ENCODE measurements at regions not wholly inside any gene's neighbourhood (a gene's known extent, or its start where the extent isn't known, plus 50 kb on each side); places are given as distances from the start of the nearest gene placed in this dataset.
"Not testable (repeated sequence)": the region's sequence is repeated elsewhere in the genome, so short reads cannot be mapped to it uniquely, and the experiment has no call there.

DNA sequence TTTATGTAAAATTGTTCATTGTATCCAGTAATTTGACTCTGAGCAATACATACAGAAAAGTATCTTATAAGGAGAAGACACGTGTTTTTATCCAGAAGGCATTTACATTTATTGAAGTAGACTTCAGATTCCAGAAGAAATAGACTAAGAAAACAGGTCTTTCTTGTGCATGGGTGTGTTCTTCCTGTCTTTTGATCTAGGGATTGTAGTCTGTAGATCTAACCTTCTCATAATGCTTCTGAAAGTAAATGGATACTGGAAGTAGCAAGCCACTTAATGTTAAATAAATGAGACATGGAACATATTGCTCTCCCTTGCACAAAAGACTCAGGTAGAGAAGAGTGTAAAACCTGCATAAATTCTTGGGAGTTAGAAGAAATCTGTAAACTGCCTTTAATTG is 853.2 kb upstream of the B3GALT2 start:
- DNase-seq (ENCODE audit: low read depth in 2 of 2), result no peak

DNA sequence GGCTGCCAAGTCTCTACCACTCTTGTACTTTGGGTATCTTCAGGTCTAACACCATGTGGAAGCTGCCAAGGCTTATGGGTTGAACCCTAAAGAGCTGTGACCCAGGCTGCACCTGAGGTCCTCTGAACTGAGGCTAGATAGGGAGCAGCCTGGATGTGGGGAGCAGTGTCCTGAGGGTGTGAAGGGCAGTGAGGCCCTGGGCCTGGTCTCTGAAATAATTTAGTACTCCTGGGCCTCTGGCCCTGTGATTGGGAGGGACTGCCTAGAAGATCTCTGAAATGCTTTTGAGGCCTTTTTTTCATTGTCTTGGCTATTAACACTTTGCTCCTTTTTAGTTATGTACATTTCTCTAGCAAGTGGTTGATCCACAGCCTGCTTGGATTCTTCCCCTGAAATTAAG is 847.2 kb upstream of the B3GALT2 start:
- DNase-seq (ENCODE audit: low read depth in 2 of 2), result no peak

DNA sequence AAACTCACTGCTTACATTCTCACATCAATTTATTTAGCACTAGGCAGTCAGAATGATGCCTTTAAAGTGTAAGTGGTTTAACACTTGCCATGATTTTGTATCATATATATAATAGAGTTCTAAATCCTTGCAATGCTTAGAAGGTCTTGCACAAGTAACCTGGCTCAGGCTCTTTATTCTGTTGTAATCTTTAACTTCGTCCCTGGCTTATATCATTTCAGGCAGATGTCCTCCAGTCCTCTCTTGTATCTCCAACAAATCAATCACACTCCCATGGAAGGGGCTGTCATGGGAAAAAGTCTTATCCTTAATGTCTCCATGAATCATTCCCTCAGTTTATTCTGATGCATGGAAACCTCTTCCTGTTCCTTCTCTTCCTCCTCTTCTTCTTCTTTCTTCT is 841.6 kb upstream of the B3GALT2 start:
- DNase-seq (ENCODE audit: low read depth in 2 of 2), result no peak

DNA sequence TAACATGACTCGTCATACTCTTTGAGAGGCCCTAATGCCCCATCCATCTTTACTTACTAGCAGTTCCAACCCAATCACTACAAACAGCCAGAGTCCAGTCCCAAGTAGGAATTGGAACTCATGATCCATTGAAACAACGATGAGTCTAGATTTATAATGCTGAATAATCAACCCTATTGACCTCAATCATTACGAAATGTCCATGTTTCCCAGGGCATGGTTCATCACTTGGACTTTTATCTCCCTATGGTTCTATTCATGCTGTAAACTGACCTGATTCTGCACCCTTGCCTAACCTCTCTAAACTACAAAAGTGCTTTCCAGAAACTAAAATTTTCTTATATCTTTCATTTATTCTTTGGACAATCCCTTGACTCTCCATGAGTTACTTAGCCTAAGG is 840.0 kb upstream of the B3GALT2 start:
- DNase-seq (ENCODE audit: low read depth in 2 of 2), result no peak

DNA sequence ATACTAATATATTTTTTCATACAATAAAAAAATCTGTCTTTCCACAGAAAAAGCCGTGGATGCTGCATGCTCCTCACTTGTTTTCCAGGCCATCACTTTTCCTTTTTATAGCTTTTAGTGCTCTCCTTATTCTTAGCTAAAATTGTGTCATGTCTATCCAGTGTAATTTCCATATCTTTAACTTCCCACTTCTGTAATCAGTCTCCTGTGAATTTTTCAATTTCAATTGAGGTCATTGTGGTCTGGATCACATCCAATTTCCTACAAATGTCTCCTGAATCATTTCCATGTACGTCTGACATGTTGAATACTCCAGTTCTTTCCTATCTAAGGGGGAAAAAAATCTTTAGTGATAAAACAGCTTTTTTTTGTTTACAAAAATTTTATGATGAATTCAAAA is 838.2 kb upstream of the B3GALT2 start:
- DNase-seq (ENCODE audit: low read depth in 2 of 2), result no peak

DNA sequence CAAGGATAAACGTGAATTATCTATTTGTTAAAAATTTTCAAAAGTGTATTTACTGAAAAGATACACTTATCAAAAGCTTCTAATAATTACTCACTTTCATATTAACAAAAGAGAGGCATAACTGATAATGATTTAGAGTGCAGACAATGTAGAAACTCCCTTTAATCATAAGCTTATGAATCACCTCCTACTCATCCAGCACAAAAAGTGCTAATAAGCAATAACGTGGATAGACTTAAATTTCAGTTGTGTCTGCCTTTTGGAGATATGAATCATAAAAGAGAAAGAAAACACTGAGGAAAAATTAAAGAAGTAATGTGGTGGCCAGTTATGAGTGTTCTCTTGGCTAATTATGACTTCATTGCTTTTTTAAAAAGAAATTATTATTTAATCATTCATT is 827.6 kb upstream of the B3GALT2 start:
- DNase-seq (ENCODE audit: low read depth in 2 of 2), result no peak

DNA sequence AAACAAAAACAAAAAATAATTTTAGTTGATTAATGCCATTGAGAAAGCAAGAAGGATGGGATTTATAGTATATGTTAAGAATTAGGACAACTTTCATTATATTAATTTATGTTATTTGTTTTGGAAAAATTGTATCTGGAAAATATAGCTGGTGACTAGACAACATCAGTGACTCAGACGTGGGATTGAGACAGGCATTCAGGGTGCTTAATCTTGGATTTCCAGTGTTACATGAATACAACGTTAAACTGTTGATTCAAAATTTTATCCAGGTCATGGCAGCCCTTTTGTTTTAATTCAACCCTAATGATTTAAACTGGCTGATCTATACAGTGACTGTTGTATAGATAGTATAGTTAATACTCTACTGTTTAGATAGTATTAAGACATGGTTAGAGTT is 827.1 kb upstream of the B3GALT2 start:
- DNase-seq (ENCODE audit: low read depth in 2 of 2), result no peak

DNA sequence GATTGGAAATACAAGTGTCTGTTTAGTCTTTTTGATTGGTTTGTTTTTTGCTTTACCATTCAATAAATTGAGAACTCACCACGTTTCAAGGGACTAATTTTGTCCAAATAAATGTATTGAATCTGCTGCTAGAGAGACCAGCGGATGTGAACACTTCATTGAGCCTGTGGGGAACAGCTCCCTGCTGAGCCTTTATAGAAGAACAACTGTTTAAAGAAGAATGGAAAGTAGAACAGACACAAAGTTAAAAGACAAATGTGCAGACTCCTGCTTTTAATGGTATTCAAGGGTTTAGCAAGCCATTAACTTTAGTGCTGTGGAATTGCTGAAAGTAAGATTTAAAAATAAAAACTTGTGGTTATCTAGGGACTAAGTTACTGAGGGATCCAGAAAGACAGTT is 817.7 kb upstream of the B3GALT2 start:
- no peak for DNase-seq (ENCODE audit: low read depth in 2 of 2)

DNA sequence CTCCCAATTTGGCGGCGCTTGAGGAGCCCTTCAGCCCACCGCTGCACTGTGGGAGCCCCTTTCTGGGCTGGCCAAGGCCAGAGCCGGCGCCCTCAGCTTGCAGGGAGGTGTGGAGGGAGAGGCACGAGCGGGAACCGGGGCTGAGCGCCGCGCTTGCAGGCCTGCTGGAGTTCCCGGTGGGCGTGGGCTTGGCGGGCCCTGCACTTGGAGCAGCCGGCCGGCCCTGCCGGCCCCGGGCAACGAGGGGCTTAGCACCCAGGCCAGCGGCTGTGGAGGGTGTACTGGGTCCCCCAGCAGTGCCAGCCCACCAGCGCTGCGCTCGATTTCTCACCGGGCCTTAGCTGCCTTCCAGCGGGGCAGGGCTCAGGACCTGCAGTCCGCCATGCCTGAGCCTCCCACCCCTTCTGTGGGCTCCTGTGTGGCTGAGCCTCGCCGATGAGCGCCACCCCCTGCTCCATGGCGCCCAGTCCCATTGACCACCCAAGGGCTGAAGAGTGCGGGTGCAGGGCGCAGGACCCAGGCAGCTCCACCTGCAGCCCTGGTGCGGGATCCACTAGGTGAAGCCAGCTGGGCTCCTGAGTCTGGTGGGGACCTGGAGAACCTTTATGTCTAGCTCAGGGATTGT is 815.4 kb upstream of the B3GALT2 start:
- not testable (repeated sequence) for DNase-seq (ENCODE audit: low read depth in 2 of 2)

DNA sequence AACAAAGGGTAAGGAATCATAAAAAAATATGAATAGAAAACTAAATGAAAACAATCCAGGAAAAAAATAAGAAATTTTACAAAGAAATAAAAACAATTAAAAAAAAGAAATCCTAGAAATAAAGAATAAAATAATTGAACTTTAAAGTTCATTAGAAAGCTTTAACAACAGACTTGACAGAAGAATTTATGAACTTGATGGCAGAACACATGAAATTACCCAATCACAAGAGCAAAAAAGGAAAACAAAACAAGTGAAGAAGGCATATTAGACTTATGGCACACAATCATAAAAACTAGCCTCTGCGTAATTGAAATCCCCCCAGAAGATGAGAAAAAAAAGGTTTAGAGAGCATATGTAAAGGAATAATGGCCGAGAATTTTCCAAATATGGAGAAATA is 802.5 kb upstream of the B3GALT2 start:
- no peak for DNase-seq (ENCODE audit: low read depth in 2 of 2)

DNA sequence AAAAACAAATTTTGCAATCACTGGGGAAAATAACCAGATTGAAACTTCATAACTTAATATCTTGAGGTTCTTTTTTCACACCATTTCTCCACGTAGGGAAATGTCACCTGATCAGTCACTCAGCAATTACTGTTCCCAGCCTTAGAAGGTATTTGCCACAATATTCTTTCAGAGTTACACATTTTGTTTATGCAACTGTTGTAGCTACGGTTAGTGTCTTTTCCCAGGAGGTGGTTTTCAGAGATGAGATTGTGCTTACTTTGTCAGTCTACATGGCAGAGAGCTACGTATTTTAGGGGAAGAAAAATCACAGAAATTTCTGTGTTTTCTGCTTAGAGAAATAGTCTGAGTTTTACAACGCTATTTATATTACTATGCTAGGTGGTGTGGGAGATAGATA is 792.8 kb upstream of the B3GALT2 start:
- no peak for DNase-seq (ENCODE audit: low read depth in 2 of 2)

DNA sequence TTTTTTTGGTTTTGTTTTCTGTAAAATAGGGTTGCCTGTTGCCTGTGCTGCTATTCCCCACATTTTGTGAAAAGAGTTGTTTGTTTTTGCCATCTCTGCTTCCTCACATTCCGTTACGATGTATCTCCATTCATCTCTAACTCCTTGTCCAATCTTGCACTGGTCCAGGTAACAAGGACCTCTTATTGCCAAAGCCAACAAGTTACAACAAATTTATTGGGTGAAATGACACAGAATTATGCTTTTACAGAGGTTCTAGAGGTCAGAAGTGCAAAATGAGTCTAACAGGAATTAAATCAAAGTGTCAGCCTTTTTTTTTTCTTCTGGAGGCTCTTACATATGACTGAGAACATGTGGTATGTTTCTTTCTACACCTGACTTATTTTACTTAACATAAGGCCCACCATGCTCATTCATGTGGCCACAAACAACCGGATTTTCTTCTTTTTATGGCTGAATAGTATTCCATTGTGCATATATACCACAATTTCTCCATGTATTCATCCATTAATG is 787.9 kb upstream of the B3GALT2 start:
- DNase-seq (ENCODE audit: low read depth in 2 of 2), result no peak

DNA sequence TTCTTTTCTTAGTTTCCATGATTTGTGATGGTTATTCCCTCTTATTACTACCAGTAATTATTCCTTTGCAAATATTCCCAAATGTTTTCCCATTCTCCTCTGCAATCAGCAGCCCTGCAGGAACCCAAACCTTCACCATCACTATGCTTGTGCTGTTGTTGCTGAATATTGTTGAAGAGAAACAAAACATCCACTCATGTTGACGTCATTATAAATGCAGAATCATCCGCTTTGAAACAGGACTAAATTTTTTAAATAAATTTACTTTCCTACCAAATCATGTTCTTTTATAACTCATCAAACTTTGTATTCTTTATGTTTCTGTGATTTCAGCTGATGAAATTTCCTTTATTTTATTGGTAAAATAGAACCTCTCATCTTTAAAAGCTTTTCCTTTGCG is 787.0 kb upstream of the B3GALT2 start:
- no peak for DNase-seq (ENCODE audit: low read depth in 2 of 2)

DNA sequence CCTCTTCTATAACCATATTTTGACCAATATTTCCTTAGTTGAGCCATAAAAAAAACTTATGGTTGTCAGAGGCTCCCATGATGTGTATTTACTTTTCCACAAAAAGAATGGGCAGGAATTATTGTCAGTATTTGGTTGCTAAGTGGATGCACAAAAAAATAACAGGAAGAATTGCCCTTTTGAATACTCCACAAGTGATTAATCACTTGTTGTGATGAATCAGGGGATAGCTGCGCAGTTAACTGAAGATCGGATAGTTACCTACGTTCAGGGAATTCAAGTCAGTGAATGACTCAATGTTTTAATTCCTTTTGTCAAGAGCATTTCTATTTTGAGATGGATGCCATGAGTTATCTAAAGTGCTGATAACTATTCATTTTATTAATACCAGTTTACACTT is 785.2 kb upstream of the B3GALT2 start:
- DNase-seq (ENCODE audit: low read depth in 2 of 2), result no peak

DNA sequence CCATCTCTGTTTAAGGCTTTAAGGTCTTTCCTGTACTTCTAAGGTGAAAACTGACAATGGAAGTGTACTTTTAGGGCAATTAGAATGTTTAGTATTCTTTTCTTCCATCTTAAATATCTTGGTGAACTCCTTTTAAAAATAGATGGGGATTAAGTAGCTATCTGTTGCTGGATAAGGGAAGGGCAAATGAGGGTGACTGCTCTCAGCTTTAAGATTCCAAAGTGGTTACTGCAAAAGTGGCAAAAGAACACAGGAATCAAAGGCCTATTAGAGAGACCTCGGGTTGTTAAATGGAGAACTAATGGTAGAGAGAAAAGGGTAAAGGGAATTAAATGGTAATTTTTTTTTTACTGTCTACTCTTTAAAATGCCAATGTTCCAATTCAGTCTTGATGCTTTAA is 774.1 kb upstream of the B3GALT2 start:
- DNase-seq (ENCODE audit: low read depth in 2 of 2), result no peak

DNA sequence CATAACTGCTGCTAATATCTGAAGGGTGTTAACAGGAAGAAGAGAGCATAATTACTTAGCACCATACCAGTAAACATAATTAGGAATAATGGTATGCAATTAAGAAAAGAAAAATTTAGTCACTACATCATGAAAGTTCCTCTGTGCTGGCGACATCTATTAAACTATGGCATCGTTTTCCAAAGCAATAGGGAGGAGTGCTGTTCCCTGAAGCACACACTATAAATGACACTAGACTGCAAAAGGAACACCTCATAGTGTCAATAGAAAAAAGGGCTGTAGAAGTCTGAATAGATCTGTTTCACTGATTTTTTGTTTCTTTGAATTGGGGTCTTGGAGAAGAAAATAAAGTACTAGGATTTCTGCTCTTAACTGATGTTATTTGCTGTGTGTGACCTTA is 773.6 kb upstream of the B3GALT2 start:
- no peak for DNase-seq (ENCODE audit: low read depth in 2 of 2)

DNA sequence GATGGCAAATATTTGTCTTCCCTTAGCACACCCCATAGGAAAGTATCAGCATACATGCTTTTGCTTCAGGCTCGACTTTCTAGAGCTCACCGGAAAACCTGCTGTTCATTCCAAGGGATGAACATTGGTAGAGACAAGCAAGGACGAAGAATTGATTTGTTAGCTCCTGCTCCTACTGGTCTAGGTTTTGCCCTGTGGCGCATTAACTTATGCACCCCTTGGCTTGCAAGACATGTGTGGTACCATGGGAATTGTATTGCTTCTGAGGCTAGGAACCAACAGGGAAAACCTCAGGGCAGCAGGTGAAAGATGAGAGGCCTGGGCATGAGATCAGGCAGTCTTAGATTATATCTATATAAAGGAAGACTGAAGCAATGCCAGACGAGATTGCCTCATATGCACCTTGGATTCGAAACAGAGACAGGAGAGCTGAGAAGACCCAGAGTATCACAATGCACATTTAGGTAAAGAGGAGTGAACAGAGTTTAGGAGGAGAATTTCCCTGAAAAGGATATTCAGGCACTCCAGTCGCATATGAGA is 771.2 kb upstream of the B3GALT2 start:
- no peak for DNase-seq (ENCODE audit: low read depth in 2 of 2)

DNA sequence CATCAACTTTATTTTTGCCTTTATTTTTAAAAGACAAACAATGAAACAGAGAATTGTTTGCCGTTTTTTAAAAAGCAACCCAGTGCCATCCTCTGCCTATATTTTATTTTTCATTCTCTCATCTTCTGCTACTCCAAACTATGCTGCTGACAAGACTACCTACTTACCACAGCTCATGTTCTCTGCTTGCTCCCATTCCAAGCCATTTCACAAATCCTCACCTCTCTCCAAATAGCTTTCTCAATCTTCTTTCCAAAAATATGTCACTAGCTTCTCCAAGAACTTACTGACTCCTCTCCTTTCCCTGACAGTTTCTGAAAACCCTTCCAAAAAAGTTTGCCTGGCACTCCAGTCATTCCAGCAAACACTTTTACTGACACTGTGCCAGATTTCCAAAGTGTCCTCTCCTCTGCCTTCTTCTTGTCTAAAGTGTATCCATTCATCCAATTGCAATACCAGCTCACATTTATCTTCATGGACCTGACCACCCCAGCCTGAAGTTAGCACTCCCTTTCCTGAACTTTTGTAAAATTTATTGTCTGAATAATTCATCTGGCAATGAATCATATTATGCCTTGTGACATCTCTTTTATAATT is 766.5 kb upstream of the B3GALT2 start:
- no peak for DNase-seq (ENCODE audit: low read depth in 2 of 2)

DNA sequence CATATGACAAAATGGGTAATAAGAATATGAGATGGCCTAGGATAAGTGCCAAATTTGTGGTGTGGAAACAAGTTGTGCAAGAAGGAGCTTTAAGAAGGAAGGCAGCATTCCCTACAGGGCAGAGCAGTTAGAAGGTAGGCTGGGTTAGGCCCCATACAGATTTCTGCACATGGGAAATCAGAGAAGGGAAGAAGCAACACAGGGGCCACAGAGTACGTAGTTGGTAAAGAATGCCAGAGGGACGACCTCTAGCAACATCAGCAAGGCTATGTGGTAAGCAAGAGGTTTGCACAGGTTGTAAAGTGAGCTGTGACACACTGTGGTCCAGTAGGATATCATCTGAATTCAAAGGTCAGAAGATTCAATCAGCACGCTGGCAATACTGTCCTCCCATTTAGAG is 765.6 kb upstream of the B3GALT2 start:
- no peak for DNase-seq (ENCODE audit: low read depth in 2 of 2)

DNA sequence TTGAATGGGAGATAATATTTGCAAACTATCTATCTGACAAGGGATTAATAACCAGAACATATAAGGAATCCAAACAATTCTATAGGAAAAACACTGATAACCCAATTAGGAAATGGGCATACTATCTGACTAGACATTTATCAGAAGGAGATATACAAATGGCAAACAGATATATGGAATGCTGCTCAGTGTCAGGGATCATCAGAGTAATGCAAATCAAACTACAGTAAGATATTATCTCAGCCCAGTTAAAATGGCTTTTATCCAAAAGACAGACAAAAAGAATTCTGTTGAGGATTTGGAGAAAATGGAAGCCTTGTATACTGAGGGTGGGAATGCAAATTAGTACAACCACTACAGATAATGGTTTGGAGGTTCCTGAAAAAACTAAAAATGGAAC is 758.0 kb upstream of the B3GALT2 start:
- DNase-seq (ENCODE audit: low read depth in 2 of 2), result no peak

DNA sequence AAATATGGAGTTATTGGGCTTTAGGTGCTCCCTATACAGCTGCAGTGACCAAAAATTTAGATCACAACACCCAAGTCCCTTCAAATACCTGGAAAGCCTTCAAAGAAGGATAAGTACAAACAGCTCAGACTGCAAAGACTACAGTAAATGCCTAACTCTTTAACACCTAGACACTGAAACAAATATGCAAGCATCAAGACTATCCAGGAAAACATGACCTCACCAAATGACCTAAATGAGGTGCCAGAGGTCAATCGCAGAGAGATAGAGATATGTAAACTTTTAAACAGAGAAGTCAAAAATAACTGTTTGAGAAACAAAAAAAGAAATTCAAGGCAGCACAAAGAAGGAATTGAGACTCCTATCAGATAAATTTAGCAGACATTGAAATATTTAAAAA is 753.8 kb upstream of the B3GALT2 start:
- no peak for DNase-seq (ENCODE audit: low read depth in 2 of 2)

DNA sequence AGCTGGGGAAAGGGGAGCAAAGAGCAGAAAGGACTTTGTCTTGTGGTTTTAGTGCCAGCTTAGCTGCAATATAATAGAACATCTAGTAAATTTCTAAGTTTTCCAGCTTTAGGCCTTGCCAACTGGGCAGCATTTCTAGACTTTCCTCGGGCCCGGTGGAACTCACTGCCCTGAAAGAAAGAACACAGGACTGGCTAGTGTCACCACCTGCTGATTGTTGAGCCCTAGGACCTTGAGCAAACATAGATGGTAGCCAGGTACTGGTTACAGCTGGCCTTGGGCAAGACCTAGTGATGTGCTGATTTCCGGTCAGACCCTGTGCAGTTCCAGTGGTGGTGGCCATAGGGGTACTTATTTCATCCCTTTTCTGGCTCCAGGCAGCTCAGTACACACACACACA is 753.2 kb upstream of the B3GALT2 start:
- no peak for DNase-seq (ENCODE audit: low read depth in 2 of 2)

DNA sequence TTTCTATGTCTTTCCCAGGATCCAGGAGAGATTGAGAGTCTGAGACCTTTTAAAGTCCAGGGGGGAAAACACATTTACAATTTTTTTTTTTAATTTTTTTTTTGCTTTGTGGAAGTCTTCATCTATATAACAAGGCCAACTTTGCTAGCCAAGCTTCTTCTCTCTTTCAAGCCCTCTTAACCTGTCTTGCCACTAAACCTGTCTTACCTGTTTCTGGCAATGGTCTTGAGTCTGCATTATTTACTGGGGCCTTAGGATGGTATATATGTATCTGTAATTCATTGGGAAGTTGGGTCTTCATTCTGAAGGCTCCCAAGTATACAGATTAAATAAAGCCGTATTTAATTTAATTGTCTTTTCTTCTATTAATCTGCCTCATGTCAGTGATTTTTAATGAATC is 750.9 kb upstream of the B3GALT2 start:
- DNase-seq (ENCODE audit: low read depth in 2 of 2), result no peak

DNA sequence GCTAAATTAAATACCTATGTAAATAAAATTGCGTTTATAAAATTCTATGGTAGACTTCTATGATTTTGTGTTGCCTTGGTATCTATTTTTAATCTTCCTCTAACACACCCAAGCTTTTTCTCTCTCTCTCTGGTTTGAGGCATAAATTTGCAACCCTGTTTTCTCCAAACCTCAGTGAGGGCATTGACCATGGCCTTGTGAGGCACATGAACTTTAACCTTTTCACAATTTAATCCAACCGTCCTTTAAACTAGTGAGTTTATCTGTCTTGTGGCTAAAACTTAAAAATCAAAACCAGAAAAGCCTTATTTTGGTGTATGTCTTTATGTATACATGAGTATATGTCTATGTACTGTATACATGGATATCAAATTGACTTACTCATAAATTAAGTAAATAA is 746.6 kb upstream of the B3GALT2 start:
- DNase-seq (ENCODE audit: low read depth in 2 of 2), result no peak
